ENCODE measurements at regions not wholly inside any gene's neighbourhood (a gene's known extent, or its start where the extent isn't known, plus 50 kb on each side); places are given as distances from the start of the nearest gene placed in this dataset.

DNA sequence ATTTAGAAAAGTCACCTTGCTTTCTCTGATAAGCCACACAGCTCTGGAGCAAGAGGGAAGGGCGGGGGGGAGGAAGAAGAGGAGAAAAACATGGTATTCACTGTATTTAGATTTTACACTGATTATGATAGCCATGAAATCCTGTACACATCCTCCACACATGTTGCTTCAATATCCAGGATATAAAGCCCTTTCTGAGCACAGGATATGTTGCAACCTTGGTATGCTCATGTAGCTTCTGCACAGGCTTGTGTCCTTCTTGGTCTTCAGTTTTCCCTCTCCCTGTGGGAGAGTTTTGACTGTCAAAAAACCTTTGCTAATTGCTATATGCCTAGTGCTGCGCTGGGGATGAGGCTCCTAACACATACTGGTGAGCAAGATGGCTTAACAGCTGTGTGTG, 61.9 kb upstream of the DAPP1 start:
- TF ChIP-seq, protein P1, sequence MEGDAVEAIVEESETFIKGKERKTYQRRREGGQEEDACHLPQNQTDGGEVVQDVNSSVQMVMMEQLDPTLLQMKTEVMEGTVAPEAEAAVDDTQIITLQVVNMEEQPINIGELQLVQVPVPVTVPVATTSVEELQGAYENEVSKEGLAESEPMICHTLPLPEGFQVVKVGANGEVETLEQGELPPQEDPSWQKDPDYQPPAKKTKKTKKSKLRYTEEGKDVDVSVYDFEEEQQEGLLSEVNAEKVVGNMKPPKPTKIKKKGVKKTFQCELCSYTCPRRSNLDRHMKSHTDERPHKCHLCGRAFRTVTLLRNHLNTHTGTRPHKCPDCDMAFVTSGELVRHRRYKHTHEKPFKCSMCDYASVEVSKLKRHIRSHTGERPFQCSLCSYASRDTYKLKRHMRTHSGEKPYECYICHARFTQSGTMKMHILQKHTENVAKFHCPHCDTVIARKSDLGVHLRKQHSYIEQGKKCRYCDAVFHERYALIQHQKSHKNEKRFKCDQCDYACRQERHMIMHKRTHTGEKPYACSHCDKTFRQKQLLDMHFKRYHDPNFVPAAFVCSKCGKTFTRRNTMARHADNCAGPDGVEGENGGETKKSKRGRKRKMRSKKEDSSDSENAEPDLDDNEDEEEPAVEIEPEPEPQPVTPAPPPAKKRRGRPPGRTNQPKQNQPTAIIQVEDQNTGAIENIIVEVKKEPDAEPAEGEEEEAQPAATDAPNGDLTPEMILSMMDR (IDR thresholded peaks at IDR 0.05; ENCODE audit: low read depth, low read length): no peak
- no peak for TF ChIP-seq EZH2phosphoT487 (IDR thresholded peaks at IDR 0.05; ENCODE audit: low read depth)
